Left lobe of liver (tissue), 2 donors: ENCODE measurements at regions not wholly inside any gene's neighbourhood (a gene's known extent, or its start where the extent isn't known, plus 50 kb on each side); places are given as distances from the start of the nearest gene placed in this dataset.

Experiments used
- ATAC-seq: fragments of 200-7000 bp; cut with Tn5 transposase; one replicate; pipeline ENCODE4 v1.9.1; 2020; ENCODE audit warnings: mild to moderate bottlenecking, moderate library complexity
- DNase-seq: peaks from one replicate; pipeline ENCODE4 v3.0.0-alpha.2; 2020; ENCODE audit warnings: low spot score
- donor health status: DM: no; HTN: no; CAD: no; lungs with moderate emphysema.
- donor health status: DM: no; HTN: yes; CAD: no.

GRCh38 chr11:2083411-2083810 is 55.8 kb downstream of the IGF2 start:
- DNase-seq, result no peak

GRCh38 chr11:2077061-2077802 is 62.0 kb downstream of the IGF2 start:
- DNase-seq (no peak), ATAC-seq (peak; percentile 26)

More at GRCh38 chr11:2083411-2083810, 55.8 kb downstream of the IGF2 start:
- no peak for ATAC-seq

GRCh38 chr11:2076441-2076840 is 62.7 kb downstream of the IGF2 start:
- ATAC-seq (no peak), DNase-seq (no peak)

GRCh38 chr11:2074266-2074825 is 64.8 kb downstream of the IGF2 start:
- no peak for ATAC-seq

GRCh38 chr11:2072551-2073261 is 66.5 kb downstream of the IGF2 start:
- ATAC-seq, result no peak
- no peak for DNase-seq

More at GRCh38 chr11:2074266-2074825, 64.8 kb downstream of the IGF2 start:
- DNase-seq, result no peak

GRCh38 chr11:2071748-2072385 is 67.3 kb downstream of the IGF2 start:
- DNase-seq, result no peak

More at GRCh38 chr11:2071748-2072385, 67.3 kb downstream of the IGF2 start:
- no peak for ATAC-seq
